GM12875 (cell line): ENCODE measurements at regions not wholly inside any gene's neighbourhood (a gene's known extent, or its start where the extent isn't known, plus 50 kb on each side); places are given as distances from the start of the nearest gene placed in this dataset.
A peak's percentile ranks its signal among the peaks of the same experiment; 100 is the strongest.

ENCODE experiments used
- H3K4me3 ChIP-seq: one replicate; pipeline ENCODE4 v1.5.1; 2011; ENCODE audit warnings: low read depth, low read length, control low read depth
- TF ChIP-seq, protein P1 (sequence below): IDR thresholded peaks from 2 replicates; pipeline ENCODE4 v1.5.1; 2011; ENCODE audit warnings: low read depth, mild to moderate bottlenecking, control low read depth, inconsistent platforms, low read length, moderate library complexity, borderline replicate concordance; ENCODE audit not compliant: insufficient read depth

- H3K4me3 ChIP-seq: no peak overlapping the region
- TF ChIP-seq, protein P1, sequence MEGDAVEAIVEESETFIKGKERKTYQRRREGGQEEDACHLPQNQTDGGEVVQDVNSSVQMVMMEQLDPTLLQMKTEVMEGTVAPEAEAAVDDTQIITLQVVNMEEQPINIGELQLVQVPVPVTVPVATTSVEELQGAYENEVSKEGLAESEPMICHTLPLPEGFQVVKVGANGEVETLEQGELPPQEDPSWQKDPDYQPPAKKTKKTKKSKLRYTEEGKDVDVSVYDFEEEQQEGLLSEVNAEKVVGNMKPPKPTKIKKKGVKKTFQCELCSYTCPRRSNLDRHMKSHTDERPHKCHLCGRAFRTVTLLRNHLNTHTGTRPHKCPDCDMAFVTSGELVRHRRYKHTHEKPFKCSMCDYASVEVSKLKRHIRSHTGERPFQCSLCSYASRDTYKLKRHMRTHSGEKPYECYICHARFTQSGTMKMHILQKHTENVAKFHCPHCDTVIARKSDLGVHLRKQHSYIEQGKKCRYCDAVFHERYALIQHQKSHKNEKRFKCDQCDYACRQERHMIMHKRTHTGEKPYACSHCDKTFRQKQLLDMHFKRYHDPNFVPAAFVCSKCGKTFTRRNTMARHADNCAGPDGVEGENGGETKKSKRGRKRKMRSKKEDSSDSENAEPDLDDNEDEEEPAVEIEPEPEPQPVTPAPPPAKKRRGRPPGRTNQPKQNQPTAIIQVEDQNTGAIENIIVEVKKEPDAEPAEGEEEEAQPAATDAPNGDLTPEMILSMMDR: peak; percentile 35
These were observed 62.7 kb upstream of the BNIP2 start for GRCh38 chr15:59751552-59752413.

DNA sequence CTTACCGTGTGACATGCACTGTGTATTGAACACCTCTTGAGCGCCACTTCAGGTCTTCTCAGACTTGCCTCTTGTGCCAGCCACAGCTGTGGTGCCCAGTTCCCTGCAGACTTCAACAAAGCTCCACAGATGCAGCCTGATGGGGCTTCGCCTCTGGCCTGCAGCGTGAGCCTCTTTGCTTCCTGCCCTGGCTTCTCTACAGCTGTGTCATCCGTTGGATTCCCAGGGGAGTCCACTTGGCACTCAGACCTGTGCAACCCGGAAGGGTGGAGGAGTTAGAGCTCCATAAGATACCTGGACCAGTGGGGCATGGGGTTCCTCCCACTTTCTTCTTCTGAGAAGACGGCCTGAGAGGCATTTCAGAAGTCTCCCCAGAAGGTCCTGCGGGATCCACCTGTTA is 57.7 kb upstream of the BNIP2 start:
- no peak overlapping the region for H3K4me3 ChIP-seq
- TF ChIP-seq, protein P1: no peak

DNA sequence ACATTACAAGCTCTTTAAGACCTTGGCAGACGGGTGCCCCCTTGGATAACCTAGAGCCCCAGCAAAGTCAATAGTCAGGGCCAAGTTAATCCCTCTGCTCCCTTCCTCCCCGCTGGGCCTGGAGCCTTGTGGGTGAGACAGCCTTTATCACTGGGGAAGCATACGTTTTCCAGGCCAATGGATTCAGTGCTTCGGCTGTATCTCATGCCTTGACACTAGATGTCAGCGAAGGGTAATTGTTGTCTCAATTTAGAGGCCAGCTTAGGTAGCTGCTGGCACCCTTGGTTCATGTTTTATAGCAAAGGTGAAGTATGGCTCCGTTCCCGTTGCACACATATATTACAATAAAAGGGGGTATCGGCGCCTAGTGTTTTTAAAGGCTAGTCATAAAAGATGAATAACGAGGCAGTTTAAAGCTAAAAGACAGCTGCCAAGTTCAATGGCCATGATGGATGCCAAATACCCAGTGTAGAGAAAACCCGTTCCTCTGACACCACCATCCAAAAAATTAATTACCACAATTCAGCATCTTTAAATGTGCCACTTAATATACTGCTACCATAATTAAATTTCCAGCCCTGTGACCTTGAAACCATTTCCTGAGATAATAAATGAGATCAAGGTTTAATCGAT is 52.3 kb upstream of the BNIP2 start:
- TF ChIP-seq, protein P1: 0 out of 2 replicates have a peak, but pooled peaks have one; percentile 5
- H3K4me3 ChIP-seq: no peak overlapping the region

DNA sequence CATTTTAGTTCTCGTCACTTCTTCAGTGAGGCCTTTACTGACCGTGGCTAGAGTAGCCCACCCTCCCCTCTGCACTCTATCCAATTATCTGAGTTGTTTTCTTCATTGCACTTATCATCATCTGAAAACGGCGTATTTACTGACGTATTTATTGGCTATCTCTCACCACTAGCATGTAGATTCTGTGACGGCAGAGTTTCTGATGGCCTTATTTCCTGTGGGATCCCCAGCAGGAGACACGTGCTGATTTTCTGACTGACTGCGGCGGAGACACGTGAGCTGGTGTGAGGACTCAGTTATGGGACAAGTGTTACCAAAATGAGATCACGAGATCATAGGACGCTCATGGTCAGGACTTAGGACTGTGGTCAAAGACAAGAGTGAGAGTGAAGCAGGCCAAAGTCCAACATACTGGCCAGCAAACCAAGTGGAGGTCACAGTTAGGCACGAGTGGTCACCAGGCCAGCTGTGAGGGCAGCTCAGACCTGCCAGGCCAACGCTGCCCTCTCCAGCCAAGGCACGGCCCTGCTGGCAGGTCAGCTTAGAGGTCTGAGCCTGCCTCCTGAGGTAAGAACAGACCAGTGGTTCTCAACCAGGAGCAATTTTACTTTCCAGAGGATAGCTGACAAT is 50.6 kb upstream of the BNIP2 start:
- TF ChIP-seq, protein P1: no peak
- no peak overlapping the region for H3K4me3 ChIP-seq
